AG09319 (cell line): ENCODE measurements at regions not wholly inside any gene's neighbourhood (a gene's known extent, or its start where the extent isn't known, plus 50 kb on each side); places are given as distances from the start of the nearest gene placed in this dataset.

Experiments
- DNase-seq: peaks from one replicate; pipeline ENCODE4 v3.0.0-alpha.2; 2010; ENCODE audit warnings: low read depth; ENCODE audit errors: extremely low read depth
- TF ChIP-seq, protein P1 (sequence below): IDR thresholded peaks from 2 replicates; pipeline ENCODE4 v1.5.1; 2011; ENCODE audit warnings: low read depth, mild to moderate bottlenecking, inconsistent platforms, low read length, moderate library complexity

DNA sequence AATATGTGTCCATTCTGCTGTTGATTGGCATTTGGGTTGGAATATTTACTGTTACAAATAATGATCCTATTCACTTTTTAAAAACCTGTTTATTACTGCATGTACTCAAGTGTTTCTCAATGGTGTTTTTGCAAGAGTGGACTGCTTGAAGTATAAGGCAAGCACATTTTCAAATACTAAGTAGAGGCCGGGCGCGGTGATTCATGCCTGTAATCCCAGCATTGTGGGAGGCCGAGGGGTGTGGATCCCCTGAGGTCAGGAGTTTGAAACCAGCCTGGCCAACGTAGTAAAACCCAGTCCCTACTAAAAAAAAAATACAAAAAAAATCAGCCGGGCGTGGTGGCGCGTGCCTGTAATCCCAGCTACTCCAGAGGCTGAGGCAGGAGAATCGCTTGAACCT is 276.9 kb upstream of the ADGRL4 start:
- TF ChIP-seq, protein P1, sequence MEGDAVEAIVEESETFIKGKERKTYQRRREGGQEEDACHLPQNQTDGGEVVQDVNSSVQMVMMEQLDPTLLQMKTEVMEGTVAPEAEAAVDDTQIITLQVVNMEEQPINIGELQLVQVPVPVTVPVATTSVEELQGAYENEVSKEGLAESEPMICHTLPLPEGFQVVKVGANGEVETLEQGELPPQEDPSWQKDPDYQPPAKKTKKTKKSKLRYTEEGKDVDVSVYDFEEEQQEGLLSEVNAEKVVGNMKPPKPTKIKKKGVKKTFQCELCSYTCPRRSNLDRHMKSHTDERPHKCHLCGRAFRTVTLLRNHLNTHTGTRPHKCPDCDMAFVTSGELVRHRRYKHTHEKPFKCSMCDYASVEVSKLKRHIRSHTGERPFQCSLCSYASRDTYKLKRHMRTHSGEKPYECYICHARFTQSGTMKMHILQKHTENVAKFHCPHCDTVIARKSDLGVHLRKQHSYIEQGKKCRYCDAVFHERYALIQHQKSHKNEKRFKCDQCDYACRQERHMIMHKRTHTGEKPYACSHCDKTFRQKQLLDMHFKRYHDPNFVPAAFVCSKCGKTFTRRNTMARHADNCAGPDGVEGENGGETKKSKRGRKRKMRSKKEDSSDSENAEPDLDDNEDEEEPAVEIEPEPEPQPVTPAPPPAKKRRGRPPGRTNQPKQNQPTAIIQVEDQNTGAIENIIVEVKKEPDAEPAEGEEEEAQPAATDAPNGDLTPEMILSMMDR = no peak

DNA sequence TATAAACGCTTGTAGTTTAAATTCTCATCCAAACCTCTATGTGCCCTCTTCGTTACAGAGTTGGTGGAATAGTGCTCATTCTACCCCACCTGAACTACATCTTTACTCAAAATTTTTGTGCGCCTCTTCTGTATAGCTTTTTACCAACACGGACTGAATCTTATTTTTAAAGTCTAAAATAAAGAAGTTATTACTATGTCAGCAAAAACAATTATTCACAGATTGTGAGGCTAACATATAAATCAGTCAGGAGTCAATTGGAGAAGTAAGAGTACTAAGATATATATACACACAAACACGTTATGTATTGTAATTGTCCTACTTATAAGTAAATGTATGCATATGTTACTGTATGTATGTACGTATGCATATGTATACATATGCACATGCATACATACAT is 274.9 kb upstream of the ADGRL4 start:
- DNase-seq = no peak
- TF ChIP-seq, protein P1 = no peak

More for the DNA sequence above, 276.9 kb upstream of the ADGRL4 start:
- DNase-seq = no peak

DNA sequence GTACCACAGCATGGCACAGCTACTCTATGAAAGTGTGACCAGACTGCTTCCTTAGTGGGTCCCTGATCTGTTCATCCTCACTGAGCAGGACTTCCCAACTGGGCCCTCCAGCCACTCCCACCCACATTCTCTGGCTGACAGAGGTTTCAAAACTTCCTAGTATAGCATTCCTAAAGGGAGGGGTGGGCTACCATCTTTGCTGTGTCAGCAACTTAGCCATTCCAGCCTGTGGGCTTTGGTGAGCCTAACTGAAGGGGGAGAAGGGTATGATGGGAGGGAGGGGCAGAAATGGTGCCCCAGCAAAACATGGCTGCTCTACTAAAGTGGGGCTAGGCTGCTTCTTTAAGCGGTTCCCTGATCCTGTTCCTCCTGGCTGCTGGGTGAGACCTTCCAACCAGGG is 265.2 kb upstream of the ADGRL4 start:
- TF ChIP-seq, protein P1 = no peak
- no peak for DNase-seq

DNA sequence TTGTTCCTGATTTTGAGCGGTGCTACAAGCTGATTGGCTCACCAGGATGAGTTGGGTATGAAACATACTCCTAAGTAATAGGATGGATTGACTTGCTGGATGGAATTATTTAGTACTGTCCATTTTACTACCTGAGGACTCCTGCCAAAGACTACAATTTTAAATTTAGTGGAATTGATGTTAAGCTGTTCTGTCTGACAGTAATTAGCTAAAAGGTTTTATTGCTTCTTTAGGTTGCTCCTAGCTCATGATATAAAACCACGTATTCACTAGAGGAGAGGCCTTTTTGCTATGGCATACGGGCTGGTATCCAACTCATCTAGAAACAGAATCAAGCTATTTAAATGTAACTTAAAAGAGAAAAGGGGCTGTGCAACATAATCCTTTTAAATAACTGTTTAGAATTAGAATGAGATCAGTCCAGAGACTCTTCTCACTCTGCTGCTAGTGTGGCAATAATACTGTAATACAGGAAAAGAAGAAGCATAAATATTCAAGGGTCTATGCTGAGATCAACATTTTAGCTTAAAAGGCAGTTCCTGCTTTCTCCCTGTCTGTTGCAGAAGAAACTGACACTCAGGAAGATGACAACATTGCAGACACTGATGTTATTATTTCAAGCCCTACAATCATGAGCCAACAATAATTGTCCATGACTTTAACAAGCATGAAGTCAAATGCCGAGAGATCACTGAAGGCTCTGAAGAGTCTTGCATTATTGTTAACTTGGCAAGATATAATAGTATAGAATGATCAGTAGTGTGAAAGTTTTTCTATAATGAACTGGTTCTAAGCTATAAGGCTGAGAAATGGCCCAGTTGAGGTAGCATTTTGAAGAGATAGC is 258.7 kb upstream of the ADGRL4 start:
- TF ChIP-seq, protein P1 = no peak
- no peak for DNase-seq

DNA sequence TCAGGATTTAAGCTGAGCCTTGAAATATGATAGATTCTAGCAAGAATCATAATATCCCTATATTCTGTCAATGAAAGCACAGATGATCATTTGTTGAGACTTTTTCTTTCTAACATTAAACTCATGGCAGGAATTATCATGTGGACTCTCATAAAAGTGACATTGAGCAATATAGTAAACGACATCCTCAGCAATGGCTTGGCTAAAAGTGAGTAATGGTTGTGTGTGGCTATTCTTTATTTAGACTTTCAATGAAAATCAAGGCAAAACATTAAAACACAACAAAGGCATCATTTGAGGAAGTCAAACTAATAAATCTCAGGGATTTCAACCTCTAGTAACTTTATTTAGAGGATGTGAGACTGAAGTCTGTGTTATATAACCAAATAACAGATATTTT is 257.8 kb upstream of the ADGRL4 start:
- DNase-seq = no peak
- TF ChIP-seq, protein P1 = no peak

DNA sequence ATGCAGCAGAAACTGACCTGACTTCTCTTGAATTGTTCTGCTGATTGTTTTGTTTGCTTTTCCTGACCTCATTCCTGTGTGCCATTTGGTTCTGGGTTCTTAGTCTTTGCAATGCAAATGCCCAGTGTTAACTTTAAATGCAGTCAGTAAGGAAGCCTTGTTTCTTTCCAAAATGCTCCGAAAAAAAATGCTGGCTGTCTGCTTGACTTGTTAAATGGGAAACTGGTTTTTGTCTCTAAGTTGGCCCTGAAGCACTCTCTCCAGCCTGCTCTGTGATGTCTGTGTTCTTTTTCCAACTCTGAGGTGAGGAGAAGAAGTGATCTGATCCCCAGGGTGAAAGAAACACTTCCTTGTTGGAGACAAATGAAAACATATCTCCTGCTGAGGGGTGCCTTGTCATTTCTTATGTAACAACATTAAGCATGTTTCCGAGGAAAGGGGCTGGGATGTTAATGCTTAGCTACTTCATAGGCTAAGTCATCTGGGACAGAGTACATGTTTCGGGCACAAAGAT is 256.3 kb upstream of the ADGRL4 start:
- DNase-seq = no peak
- TF ChIP-seq, protein P1 = no peak
